ENCODE measurements at regions not wholly inside any gene's neighbourhood (a gene's known extent, or its start where the extent isn't known, plus 50 kb on each side); places are given as distances from the start of the nearest gene placed in this dataset.

DNA sequence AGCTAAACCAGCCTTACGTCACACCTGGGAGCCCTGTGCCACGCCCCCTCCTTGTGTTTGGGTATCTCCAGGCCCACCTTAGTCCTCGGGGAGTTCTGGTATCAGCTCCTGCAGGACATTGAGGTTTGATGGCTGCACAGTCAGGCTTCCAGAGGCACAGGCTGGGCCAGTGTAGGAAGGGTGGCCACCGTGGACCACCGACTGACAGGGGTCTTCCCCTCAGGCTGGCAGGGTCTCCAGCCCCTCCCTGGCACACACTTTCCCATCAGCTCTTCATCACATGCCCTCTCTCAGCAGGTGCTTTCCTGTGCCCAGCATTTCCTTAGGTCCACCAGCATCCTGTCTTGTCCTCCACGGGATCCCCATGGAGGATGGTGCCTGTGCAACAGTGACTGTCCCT, 413.1 kb downstream of the TCERG1L start:
- no peak for TF ChIP-seq POLR2A (IDR thresholded peaks at IDR 0.05)
- TF ChIP-seq, protein P1, sequence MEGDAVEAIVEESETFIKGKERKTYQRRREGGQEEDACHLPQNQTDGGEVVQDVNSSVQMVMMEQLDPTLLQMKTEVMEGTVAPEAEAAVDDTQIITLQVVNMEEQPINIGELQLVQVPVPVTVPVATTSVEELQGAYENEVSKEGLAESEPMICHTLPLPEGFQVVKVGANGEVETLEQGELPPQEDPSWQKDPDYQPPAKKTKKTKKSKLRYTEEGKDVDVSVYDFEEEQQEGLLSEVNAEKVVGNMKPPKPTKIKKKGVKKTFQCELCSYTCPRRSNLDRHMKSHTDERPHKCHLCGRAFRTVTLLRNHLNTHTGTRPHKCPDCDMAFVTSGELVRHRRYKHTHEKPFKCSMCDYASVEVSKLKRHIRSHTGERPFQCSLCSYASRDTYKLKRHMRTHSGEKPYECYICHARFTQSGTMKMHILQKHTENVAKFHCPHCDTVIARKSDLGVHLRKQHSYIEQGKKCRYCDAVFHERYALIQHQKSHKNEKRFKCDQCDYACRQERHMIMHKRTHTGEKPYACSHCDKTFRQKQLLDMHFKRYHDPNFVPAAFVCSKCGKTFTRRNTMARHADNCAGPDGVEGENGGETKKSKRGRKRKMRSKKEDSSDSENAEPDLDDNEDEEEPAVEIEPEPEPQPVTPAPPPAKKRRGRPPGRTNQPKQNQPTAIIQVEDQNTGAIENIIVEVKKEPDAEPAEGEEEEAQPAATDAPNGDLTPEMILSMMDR (IDR thresholded peaks at IDR 0.05), result no peak
